NB4 (cell line): ENCODE measurements at regions not wholly inside any gene's neighbourhood (a gene's known extent, or its start where the extent isn't known, plus 50 kb on each side); places are given as distances from the start of the nearest gene placed in this dataset.

Experiments
- DNase-seq: peaks from one replicate; pipeline ENCODE4 v3.0.0; 2010; ENCODE audit warnings: low read depth
- H3K4me3 ChIP-seq: one replicate; pipeline ENCODE4 v1.5.1; 2011; ENCODE audit warnings: mild to moderate bottlenecking, low read depth, low read length, moderate library complexity
- CTCF ChIP-seq: IDR thresholded peaks from one replicate; pipeline ENCODE4 v1.5.1; 2012; ENCODE audit warnings: low read depth, low read length
- MAX ChIP-seq: IDR thresholded peaks from 2 replicates; pipeline ENCODE4 v1.6.1; 2011; ENCODE audit warnings: low read depth, low read length
- MYC ChIP-seq: IDR thresholded peaks from 2 replicates; pipeline ENCODE4 v1.6.1; 2011; ENCODE audit warnings: low read depth, low read length
- POLR2A ChIP-seq: IDR thresholded peaks from 2 replicates; pipeline ENCODE4 v1.6.1; 2011; ENCODE audit warnings: mild to moderate bottlenecking; ENCODE audit not compliant: insufficient read length; ENCODE audit errors: extremely low read depth

GRCh38 chr4:177770776-177771175, 328.5 kb upstream of the AGA start:
- H3K4me3 ChIP-seq: no peak overlapping the region
- no peak for DNase-seq
- TF ChIP-seq POLR2A: no peak
- no peak for TF ChIP-seq CTCF

GRCh38 chr4:177771645-177772044, 329.4 kb upstream of the AGA start:
- no peak overlapping the region for H3K4me3 ChIP-seq
- no peak for TF ChIP-seq MYC

GRCh38 chr4:177778623-177779022, 336.4 kb upstream of the AGA start:
- no peak for DNase-seq
- TF ChIP-seq POLR2A: no peak
- TF ChIP-seq CTCF: no peak
- TF ChIP-seq MYC: no peak
- no peak for TF ChIP-seq MAX
- no peak overlapping the region for H3K4me3 ChIP-seq

More at GRCh38 chr4:177771645-177772044, 329.4 kb upstream of the AGA start:
- DNase-seq: no peak

GRCh38 chr4:177785000-177785399, 342.8 kb upstream of the AGA start:
- H3K4me3 ChIP-seq: no peak overlapping the region
- TF ChIP-seq CTCF: no peak
- no peak for TF ChIP-seq MYC
- no peak for TF ChIP-seq MAX
- TF ChIP-seq POLR2A: no peak

GRCh38 chr4:177789610-177790009, 347.4 kb upstream of the AGA start:
- DNase-seq: no peak
- no peak for TF ChIP-seq CTCF
- TF ChIP-seq MAX: no peak
- no peak for TF ChIP-seq MYC
- no peak for TF ChIP-seq POLR2A
- no peak overlapping the region for H3K4me3 ChIP-seq

More at GRCh38 chr4:177785000-177785399, 342.8 kb upstream of the AGA start:
- no peak for DNase-seq

- DNase-seq: no peak
- H3K4me3 ChIP-seq: no peak overlapping the region
- no peak for TF ChIP-seq MYC
- no peak for TF ChIP-seq MAX
- no peak for TF ChIP-seq POLR2A
- TF ChIP-seq CTCF: no peak
Measured at GRCh38 chr4:177791188-177791587, 349.0 kb upstream of the AGA start.
